GM04503 (cell line): ENCODE measurements at regions not wholly inside any gene's neighbourhood (a gene's known extent, or its start where the extent isn't known, plus 50 kb on each side); places are given as distances from the start of the nearest gene placed in this dataset.

Experiments
- DNase-seq: peaks from one replicate; pipeline ENCODE4 v3.0.0-alpha.2; 2012; ENCODE audit warnings: low read depth

DNA sequence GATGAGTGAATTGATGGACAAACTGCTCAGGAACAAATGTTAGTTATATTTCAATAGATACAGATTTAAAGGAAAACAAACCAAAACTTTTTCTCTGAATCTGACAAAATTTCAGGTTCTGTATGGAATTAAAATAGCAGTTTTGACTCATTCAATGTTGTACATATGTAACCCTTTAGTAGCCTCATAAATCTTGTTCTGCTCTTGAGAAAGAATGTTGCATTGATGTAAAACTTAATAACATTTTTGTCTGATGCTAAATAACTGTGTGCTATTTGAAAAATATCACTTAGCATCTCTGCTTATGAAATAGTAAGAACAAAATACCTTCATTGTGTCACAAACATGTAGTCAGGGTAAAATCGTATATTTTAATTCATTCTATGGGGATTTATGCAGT lies 168.9 kb upstream of the NOVA1 start:
- no peak for DNase-seq

DNA sequence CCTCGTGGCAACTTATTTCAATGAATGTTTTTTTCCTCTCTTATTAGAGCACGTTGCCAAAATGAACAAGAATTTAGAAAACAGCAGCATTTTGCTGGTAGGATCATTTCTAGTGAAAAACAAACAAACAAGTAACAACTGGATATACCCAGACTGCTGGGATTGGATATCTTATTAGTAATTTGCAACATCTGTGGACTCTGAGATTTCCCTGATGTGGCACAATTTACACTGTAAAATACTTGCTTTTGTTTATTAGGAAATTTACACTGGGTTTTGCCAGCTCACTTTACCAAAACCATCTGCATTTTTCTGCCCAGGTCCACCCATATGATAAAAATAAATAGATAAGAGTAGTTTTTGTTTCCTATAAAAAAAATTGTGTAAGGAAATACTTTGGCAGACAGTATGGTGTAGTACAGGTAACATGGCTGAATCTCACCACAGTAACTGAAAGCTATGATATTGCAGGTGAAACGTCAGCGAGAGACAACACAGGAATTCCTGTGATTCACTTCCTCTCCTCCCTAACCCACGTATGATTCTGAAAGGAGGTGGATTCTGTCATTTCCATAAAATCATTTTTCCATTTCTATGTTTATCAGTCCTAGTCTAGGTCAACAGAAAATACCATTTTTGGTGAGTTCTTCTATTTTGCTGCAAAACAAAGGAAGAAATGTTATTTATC lies 176.2 kb upstream of the NOVA1 start:
- DNase-seq = no peak

DNA sequence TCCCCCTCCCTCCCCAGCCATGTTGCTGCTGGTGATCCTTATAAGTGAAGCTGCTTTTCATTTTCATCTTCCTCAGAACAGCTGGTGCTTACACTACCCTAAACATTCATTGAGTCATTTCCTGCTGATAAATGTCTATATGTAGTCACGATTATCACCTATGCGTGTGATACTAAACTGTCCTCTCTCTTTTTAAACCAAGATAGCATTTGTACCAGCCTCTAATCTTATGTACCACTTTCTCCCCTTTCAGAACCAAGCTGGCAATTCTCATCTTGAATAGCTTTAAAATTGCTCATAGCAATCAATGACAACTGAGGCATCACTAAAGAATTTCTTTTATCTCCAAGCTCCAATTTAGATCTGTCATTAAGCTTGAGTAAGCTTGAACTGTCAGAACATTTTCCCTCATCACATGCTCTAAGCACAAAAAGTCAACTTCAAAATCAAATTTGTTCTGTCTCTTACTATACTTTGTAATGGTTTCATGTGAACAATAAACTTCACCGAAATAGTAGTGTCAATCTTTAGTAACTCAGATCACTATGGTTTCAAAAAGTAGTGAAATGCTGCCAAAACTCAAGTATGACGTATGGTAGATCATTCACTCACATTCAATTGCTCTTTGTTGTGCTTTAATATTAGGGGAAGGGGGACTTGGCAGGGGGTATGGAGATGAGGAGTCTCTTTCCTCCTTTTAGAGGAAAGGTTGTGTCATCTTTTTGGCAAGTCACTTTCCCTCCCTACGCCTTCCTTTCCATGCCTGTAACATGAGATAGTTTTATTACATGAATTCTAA lies 178.1 kb upstream of the NOVA1 start:
- DNase-seq = peak; percentile 21

DNA sequence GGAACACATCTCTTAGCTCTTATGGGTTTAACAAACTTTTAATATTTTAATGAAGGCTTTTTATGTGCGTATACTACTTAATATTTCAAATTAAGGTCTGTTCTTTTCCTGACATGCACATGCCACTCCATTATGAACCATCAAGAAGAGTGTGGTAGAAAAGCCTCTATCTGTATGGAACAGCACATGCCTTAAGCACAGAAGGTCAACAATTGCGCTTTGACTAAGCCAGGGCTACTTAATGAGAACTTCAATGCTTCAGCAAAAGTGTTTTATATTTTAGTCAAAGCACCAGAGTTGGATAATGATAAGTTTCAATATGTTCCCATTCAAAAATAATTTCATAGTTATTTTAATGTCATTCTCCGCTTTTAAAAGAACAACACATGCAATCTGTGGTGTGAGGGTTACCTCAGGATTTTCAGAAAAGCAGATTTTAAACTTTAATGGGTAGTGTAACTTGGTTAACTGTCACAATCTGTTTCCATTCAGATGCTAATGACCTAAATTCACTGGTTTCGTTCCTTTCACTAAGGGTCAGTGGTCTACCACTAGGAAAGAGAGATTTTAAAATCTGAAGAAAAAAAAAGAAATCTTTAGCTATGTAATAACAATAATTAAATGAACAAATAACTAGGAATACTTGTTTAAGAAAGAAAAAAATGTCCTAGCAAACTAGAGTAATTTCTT lies 193.4 kb upstream of the NOVA1 start:
- DNase-seq = no peak

DNA sequence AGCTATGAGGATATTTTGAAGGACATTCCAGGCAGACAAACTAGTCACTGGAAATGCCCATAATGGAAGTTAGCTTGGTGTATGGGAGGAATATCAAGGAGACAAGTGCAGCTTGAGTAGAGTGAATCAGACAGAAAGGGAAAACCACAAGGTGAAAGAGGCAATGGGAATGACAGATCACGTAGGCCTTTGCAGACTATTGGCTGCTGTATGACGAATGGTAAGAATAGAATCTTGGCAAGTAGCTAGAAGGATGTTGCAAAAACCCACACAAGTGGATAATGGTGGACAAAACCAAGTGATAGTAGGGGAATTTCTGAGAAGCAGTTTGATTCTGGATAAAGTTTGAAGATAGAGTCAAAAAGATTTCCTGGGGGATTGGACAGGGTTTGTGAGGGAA lies 196.9 kb upstream of the NOVA1 start:
- no peak for DNase-seq

DNA sequence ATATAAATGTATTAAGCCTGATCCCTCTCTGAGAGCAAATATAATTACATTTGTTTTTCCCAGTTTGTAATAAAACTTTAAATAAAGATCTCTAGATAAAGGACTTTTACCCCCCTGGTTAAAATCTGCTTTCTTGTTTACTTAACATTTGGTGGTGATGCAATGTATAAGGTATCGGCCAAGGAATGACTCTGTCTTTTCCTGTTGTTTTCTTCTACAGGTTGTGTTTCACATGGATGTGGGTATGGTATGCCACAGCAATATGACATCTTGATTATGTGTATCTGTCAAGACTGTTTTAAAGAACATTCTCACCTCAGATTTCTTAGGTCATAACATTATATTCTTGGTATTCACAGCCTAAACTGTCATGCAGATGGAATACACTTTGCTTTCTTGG lies 210.6 kb upstream of the NOVA1 start:
- DNase-seq = no peak

DNA sequence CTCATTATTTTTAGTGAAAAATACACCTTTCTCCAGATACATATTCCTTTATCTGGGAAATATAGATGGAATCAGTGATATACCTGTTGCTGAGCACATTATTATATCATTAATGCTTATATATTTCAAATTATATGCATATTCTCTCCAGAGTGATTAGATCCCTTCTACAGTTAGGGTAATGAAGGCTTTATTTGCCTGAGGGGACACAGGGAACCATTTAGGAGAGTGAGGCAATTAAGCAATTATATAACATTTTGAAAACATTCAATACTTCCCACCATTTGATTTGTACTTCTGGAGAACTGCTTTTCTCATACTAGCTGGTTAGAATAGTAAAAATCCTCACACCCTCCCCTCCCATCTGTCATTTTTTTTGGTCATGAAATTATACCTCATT lies 212.8 kb upstream of the NOVA1 start:
- no peak for DNase-seq

DNA sequence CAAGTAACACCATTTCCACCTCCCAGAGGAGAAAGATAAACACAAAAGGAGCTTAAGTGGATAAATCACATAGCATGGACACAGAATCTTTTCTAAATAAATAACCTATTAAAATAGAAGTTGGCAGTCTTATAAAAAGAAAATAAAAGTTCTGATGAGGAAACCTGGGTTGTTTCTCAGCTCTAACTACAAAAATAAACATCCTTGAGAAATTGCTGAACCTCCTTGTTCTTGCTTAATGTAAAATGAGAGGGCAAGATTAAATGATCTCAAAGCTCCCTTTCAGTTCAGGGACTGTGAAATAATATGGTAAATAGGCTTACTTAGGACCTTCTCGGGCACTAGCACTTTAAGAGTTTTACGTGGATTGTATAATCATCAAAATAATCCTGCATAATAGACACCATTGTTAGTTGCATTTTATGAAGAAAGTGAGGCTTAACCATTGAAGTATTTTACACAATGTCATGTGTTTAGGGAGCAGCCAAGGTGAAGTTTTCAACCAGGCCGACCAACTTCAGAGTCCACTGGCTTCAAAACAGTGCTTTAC lies 214.0 kb upstream of the NOVA1 start:
- no peak for DNase-seq

DNA sequence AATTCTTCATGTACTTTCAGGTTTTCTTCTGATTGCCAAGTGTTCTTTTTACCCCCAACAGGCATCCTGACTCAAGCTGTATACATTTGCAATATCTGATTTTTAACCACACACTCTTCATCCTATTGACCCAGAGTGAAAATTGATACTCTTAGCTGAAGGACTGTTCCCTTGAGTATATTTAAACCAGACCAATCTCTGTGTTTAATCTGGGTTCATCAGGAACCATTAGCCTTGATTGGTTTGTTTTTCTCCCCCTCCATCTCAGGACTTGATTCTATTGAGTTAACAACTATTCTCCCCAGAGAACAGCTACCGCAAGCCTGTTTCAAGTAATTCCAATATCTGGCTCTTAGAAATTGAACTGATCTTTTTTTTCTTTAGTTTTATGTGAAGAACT lies 222.3 kb upstream of the NOVA1 start:
- no peak for DNase-seq

DNA sequence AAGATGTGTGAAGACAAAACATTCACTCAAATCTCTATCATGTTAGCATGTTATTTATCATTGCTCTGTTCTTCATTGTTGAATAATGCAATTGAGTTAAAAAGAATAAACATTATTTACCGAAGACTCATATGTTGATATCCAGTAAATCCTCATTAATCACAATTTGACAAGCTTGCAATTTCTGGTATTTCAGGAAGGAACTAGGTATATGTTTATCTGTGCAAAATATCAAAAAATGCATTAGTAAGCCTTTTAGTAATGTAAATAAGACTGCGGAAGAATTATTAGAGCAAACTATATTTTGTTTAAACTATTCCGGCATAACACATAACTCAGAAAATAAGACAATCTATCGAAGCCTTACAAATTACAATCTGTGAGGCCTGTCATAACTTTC lies 222.7 kb upstream of the NOVA1 start:
- DNase-seq = no peak

DNA sequence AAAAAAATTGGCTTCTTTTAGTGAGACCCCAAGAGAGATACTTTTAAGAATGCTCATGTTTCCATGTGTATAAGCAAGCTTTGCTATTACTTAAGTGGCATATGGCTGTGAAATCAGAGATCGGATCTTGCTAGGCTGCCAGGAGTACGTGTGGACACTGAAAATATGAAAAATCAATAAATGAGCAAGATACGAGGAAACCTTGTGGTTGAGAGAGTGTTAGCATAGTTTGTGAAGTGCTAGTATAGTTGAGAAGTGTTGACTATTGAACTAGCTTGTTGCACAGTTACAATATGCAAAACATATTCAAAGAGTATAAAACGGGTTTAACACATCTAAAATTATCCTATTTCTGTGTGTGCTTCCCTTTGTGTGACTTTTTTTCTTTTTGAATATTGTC lies 230.9 kb upstream of the NOVA1 start:
- no peak for DNase-seq

DNA sequence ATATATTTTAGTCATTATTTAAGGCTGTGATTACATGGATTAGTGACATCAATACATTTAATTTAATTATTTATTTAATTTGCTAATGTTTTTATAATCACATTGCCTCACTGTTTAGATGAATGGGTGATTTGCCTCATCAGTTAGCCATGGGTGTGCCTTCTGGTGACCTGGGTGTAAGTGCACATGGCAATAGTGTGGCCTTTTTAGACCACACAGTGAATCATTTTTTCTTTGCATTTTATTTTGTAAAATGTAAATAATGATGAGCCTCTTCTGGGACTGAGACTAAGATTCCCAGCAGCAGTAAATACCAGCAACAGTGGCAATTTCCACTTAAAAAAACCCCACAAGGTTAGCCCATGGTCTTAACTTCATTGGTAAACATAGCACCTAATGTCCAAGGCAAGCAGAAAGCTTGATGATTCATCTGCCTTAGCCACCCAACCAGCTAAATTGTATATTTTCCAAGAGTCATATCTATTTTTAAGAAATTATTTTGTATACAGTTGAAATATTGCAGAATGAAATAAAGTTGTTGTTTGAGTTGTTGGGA lies 235.9 kb upstream of the NOVA1 start:
- DNase-seq = no peak

DNA sequence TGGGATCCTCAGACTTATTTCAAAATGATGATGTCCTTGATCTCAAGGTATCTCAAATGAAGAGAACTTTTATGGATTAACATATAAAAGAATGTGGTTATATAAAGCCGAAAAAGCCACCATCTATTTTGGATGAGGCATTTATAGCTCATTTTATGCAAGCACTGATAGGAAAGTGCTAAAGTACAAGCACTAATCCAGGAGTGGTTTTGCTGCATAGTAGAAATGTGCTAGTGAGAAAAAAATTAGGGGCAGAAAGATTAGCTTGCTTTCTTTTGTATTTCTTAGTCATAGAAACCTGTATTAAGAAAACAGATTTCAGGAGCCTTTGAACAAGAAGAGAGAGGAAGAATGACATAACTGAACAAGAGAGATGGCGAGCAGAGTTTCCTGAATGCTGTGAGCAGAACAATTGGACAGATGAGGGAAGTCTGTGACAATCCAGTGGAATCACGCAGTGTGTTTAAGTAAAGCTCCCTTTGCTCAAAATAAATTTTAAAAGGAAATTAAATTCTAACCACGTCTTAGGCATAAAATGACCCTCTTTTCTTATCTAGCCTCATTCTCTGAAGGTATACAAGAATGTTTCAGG lies 238.2 kb upstream of the NOVA1 start:
- DNase-seq = no peak

DNA sequence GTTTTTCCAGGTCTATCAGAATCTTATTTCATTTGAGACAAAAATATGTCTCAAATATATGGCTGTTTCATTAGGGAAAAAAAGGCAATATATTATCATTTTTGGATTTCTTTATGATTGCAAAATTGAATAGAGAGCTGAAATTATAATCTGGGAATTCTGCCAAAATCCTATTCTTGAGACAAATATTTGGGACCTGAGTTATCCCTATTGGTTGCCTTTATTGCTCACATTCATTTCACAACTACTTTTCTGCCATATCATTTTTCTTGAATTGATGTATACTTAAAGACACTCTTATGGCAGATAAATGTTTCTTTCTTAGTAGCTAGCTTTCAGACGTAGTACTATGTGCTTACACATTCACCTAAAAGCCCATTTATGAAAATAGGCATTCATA lies 241.6 kb upstream of the NOVA1 start:
- DNase-seq = no peak

DNA sequence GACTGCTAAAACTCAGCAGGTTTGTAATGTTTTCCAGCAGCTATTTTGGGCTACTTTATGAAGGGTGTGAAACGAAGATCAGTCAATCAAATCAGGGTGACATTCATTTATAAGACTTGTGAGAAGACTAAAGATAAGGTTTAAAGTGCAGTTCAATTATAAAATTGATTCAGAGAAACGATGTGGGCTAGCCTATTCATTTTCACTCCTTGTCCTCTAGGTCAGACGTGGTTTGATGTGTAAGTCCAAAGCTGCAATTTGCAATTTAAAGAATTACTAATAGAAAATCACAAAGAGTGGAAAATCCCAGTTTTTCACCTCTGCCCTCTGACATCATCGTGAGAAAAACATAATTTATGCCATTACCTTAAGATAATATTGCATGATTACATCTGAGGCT lies 243.5 kb upstream of the NOVA1 start:
- DNase-seq = no peak

DNA sequence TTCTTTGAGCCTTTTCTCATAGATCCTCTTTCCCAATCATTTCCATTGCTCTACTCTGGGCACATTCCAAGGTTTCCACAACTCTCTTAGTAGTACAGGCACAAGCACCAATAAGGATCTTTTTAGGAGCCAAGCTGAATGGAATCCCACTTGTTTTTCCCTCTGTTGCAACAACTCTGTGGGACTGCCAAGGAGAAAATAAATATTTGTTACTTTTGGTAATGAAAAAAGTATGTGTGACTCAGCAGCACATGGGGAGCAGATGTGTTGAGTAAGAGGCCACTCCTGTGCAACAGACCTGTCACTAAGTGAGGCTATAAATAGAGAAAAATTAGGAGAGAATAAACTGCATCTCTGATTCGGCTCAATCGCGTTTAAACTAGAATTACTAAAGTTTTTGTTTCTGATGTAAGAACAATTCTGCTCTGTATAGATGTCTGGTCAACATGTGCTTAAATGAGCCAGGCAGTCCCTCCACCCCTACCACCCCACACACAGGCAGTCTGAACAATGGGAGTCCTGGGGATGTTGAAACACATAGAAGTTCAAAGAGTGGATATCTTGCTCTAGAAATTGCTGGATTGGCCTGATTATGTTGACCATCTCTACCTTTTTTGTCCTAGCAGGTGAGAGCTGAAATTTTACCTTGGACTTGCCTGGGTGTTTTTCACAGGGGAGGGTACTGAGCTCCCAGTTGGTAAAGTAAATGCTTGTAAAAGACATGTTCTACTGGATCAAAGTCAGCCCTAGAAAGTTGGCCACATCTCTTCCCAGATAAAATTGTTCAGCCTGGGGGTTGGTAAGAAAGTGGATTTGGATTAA lies 244.3 kb upstream of the NOVA1 start:
- peak; percentile 98 for DNase-seq

DNA sequence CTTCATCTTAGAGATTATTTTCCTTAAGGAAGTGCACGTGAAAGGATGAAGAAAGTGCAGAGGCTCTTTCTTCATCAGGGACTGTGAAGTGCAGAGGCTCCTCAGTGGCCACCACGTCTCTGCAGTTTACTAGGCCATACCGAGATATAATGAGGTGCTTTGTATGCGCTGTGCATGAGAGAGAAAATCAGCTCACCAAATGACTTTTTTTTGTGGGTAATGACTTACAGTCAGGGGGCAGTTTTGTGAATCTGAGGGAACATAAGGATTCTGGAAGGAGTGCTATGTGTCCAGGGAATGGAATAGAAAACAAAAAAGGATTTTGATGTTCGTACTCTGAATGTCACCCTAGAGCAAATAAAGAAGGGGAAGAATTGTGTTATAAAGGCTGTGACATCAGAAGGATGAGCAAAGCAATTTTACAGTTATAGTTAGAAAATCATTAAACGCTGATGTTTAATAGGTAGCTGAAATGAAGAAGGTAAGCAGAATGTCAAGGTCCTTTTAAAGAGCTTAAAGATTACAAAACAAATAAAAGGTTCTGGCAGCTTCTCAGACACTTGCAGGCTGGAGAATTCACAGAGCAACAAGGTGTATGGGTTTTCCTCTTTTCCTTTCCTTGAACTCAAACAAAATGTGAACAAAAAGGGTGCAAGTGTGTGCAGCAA lies 247.5 kb upstream of the NOVA1 start:
- DNase-seq = no peak

DNA sequence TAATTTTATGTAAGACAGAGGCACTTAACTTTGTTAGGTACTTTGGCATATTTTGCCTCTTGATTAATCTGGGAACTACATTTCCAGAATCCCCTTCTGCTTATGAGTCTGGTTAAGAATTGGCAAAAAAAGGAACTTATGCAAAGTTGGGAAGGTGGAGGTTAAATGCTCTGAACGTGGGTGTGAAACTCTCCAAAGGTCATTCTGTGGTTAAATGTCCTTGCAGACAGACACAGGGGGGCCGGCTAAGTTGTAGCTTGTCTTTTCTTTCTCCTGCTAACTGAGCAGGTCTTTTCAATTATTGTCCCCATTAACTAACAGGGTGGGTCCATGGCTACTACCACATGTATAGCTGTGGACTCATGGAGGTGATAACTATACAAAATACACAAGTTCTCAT lies 248.6 kb upstream of the NOVA1 start:
- DNase-seq = no peak

DNA sequence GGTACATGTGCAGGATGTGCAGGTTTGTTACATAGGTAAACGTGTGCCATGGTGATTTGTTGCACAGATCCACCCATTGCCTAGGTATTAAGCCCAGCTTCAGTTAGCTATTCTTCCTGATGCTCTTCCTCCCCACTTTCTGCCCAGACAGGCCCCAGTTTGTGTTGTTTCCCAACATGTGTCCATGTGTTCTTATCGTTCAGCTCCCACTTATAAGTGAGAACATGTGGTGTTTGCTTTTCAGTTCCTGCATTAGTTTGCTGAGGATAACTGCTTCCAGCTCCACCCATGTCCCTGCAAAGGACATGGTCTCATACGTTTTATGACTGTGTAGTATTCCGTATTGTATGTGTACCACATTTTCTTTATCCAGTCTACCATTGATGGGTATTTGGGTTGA lies 251.7 kb upstream of the NOVA1 start:
- no peak for DNase-seq

DNA sequence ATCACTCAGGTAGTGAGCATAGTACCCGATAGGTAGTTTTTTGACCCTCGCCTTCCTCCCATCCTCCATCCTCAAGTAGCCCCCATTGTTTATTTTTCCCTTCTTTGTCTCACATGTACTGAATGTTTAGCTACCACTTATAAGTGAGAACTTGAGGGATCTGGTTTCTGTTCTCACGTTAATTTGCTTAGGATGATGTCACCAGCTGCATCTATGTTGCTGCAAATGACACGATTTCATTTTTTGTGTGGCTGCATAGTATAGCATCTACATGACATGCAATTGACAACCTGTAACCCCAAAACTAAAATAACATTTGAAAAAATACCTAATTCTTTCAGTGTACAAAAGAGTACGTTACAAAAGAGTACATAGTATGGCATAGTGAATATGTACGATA lies 254.0 kb upstream of the NOVA1 start:
- DNase-seq = no peak
